ENCODE measurements at regions not wholly inside any gene's neighbourhood (a gene's known extent, or its start where the extent isn't known, plus 50 kb on each side); places are given as distances from the start of the nearest gene placed in this dataset.

- no peaks in the 10 kb centered on the region for H3K4me1 ChIP-seq (ENCODE audit: insufficient read depth)
- no peak for DNase-seq
Measured at GRCh38 chr15:80325206-80325605, 73.2 kb upstream of the CTXND1 start.

GRCh38 chr15:80326270-80326669 lies 74.3 kb upstream of the CTXND1 start:
- H3F3A ChIP-seq (ENCODE audit: insufficient read depth), result no peaks in the 10 kb centered on the region
- no peak for TF ChIP-seq EZH2 (IDR thresholded peaks at IDR 0.05; ENCODE audit: insufficient read depth, poor library complexity, severe bottlenecking)
- TF ChIP-seq EZH2phosphoT487 (IDR thresholded peaks at IDR 0.05; ENCODE audit: insufficient read depth, low read depth), result no peak
- no peaks in the 10 kb centered on the region for H4K20me1 ChIP-seq (ENCODE audit: insufficient read depth)
- H3K4me3 ChIP-seq, result no peak overlapping the region
- in situ Hi-C loops (cut with MboI), result no loop called here
- no peaks in the 10 kb centered on the region for H3K79me2 ChIP-seq (ENCODE audit: insufficient read depth)
- no peak for DNase-seq
- H2AFZ ChIP-seq, result no peak overlapping the region
- no peaks in the 10 kb centered on the region for H3K36me3 ChIP-seq (ENCODE audit: low read depth)
- H3K9me2 ChIP-seq (ENCODE audit: insufficient read depth), result no peaks in the 10 kb centered on the region
- H3K27ac ChIP-seq, result no peak overlapping the region
- no peak overlapping the region for H3K4me2 ChIP-seq (ENCODE audit: unreplicated experiment)
- no peaks in the 10 kb centered on the region for H3K9me3 ChIP-seq (ENCODE audit: low read depth)
- H3K9ac ChIP-seq, result no peak overlapping the region
- WGBS, 2 experiments (ENCODE audit: low coverage in 1 of 2, low lambda C conversion rate in 2 of 2, missing lambda C conversion rate in 2 of 2), result 86 to 98% methylated on average over 2 of the region's 2 CpGs
- no peaks in the 10 kb centered on the region for H3K4me1 ChIP-seq (ENCODE audit: insufficient read depth)
- H3K27me3 ChIP-seq (replicated peaks; ENCODE audit: insufficient read depth), result peaks cover 7% of the 10 kb centered on the region; the same call in 1 of the 2 replicates

More at GRCh38 chr15:80325206-80325605, 73.2 kb upstream of the CTXND1 start:
- TF ChIP-seq EZH2phosphoT487 (IDR thresholded peaks at IDR 0.05; ENCODE audit: insufficient read depth, low read depth) (no peak), EZH2 (IDR thresholded peaks at IDR 0.05; ENCODE audit: insufficient read depth, poor library complexity, severe bottlenecking) (no peak)
- Histone ChIP-seq H3K9me2 (ENCODE audit: insufficient read depth) (no peaks in the 10 kb centered on the region), H3K4me2 (ENCODE audit: unreplicated experiment) (no peak overlapping the region), H3F3A (ENCODE audit: insufficient read depth) (no peaks in the 10 kb centered on the region), H3K9me3 (ENCODE audit: low read depth) (no peaks in the 10 kb centered on the region), H3K27me3 (replicated peaks; ENCODE audit: insufficient read depth) (peaks cover under 1% of the 10 kb centered on the region; the same call in 1 of the 2 replicates), H3K4me3 (no peak overlapping the region), H3K9ac (no peak overlapping the region), H3K36me3 (ENCODE audit: low read depth) (no peaks in the 10 kb centered on the region), H3K79me2 (ENCODE audit: insufficient read depth) (no peaks in the 10 kb centered on the region), H4K20me1 (ENCODE audit: insufficient read depth) (no peaks in the 10 kb centered on the region), H2AFZ (no peak overlapping the region), H3K27ac (no peak overlapping the region)
- WGBS, 2 experiments (ENCODE audit: low coverage in 1 of 2, low lambda C conversion rate in 2 of 2, missing lambda C conversion rate in 2 of 2), result 81 to 86% methylated on average over 8 of the region's 8 CpGs
- in situ Hi-C loops (cut with MboI), result no loop called here

GRCh38 chr15:80328496-80328895 lies 75.7 kb upstream of the ARNT2 start:
- Histone ChIP-seq H4K20me1 (ENCODE audit: insufficient read depth) (no peaks in the 10 kb centered on the region), H3K4me3 (no peak overlapping the region), H3K4me1 (ENCODE audit: insufficient read depth) (no peaks in the 10 kb centered on the region), H2AFZ (no peak overlapping the region), H3K79me2 (ENCODE audit: insufficient read depth) (no peaks in the 10 kb centered on the region), H3K27ac (no peak overlapping the region), H3K9ac (no peak overlapping the region), H3F3A (ENCODE audit: insufficient read depth) (no peaks in the 10 kb centered on the region), H3K9me2 (ENCODE audit: insufficient read depth) (no peaks in the 10 kb centered on the region), H3K9me3 (ENCODE audit: low read depth) (no peaks in the 10 kb centered on the region), H3K27me3 (replicated peaks; ENCODE audit: insufficient read depth) (peaks cover 7% of the 10 kb centered on the region; the same call in 1 of the 2 replicates), H3K4me2 (ENCODE audit: unreplicated experiment) (no peak overlapping the region), H3K36me3 (ENCODE audit: low read depth) (no peaks in the 10 kb centered on the region)
- DNase-seq, result no peak
- 42 to 57% methylated on average over 5 of the region's 5 CpGs for WGBS, 2 experiments (ENCODE audit: low coverage in 1 of 2, low lambda C conversion rate in 2 of 2, missing lambda C conversion rate in 2 of 2)
- TF ChIP-seq EZH2phosphoT487 (IDR thresholded peaks at IDR 0.05; ENCODE audit: insufficient read depth, low read depth), result no peak
- TF ChIP-seq EZH2 (IDR thresholded peaks at IDR 0.05; ENCODE audit: insufficient read depth, poor library complexity, severe bottlenecking), result no peak
- in situ Hi-C loops (cut with MboI), result no loop called here

GRCh38 chr15:80331886-80332406 lies 72.2 kb upstream of the ARNT2 start:
- DNase-seq, result no peak
- in situ Hi-C loops (cut with MboI), result no loop called here
- no peak overlapping the region for H3K4me3 ChIP-seq
- no peaks in the 10 kb centered on the region for H4K20me1 ChIP-seq (ENCODE audit: insufficient read depth)
- WGBS, 2 experiments (ENCODE audit: low coverage in 1 of 2, low lambda C conversion rate in 2 of 2, missing lambda C conversion rate in 2 of 2), result 74 to 77% methylated on average over 23 to 27 of the region's 28 CpGs
- no peaks in the 10 kb centered on the region for H3K4me1 ChIP-seq (ENCODE audit: insufficient read depth)
- no peaks in the 10 kb centered on the region for H3F3A ChIP-seq (ENCODE audit: insufficient read depth)
- TF ChIP-seq EZH2 (IDR thresholded peaks at IDR 0.05; ENCODE audit: insufficient read depth, poor library complexity, severe bottlenecking), result no peak
- H3K9me2 ChIP-seq (ENCODE audit: insufficient read depth), result no peaks in the 10 kb centered on the region
- H3K4me2 ChIP-seq (ENCODE audit: unreplicated experiment), result no peak overlapping the region
- H3K79me2 ChIP-seq (ENCODE audit: insufficient read depth), result no peaks in the 10 kb centered on the region
- H3K27ac ChIP-seq, result no peak overlapping the region
- H3K9me3 ChIP-seq (ENCODE audit: low read depth), result no peaks in the 10 kb centered on the region
- H3K36me3 ChIP-seq (ENCODE audit: low read depth), result no peaks in the 10 kb centered on the region
- H2AFZ ChIP-seq, result no peak overlapping the region
- no peak overlapping the region for H3K9ac ChIP-seq
- H3K27me3 ChIP-seq (replicated peaks; ENCODE audit: insufficient read depth), result peaks cover 19% of the 10 kb centered on the region

GRCh38 chr15:80333261-80333660 lies 70.9 kb upstream of the ARNT2 start:
- Histone ChIP-seq H4K20me1 (ENCODE audit: insufficient read depth) (no peaks in the 10 kb centered on the region), H3K9ac (no peak overlapping the region), H3K36me3 (ENCODE audit: low read depth) (no peaks in the 10 kb centered on the region), H3K9me2 (ENCODE audit: insufficient read depth) (no peaks in the 10 kb centered on the region), H3K27me3 (replicated peaks; ENCODE audit: insufficient read depth) (peaks cover 26% of the 10 kb centered on the region), H3K4me2 (ENCODE audit: unreplicated experiment) (no peak overlapping the region), H3K9me3 (ENCODE audit: low read depth) (no peaks in the 10 kb centered on the region), H3K4me3 (no peak overlapping the region), H3F3A (ENCODE audit: insufficient read depth) (no peaks in the 10 kb centered on the region), H3K4me1 (ENCODE audit: insufficient read depth) (no peaks in the 10 kb centered on the region), H3K27ac (no peak overlapping the region), H2AFZ (no peak overlapping the region; the same call in 1 of the 2 replicates), H3K79me2 (ENCODE audit: insufficient read depth) (no peaks in the 10 kb centered on the region)
- in situ Hi-C loops (cut with MboI), result no loop called here
- DNase-seq, result no peak
- WGBS, 2 experiments (ENCODE audit: low coverage in 1 of 2, low lambda C conversion rate in 2 of 2, missing lambda C conversion rate in 2 of 2), result 38 to 45% methylated on average over 4 of the region's 4 CpGs
- no peak for TF ChIP-seq EZH2 (IDR thresholded peaks at IDR 0.05; ENCODE audit: insufficient read depth, poor library complexity, severe bottlenecking)
- no peak for TF ChIP-seq EZH2phosphoT487 (IDR thresholded peaks at IDR 0.05; ENCODE audit: insufficient read depth, low read depth)
